Breast epithelium (tissue), 4 donors: ENCODE measurements at regions not wholly inside any gene's neighbourhood (a gene's known extent, or its start where the extent isn't known, plus 50 kb on each side); places are given as distances from the start of the nearest gene placed in this dataset.

ENCODE experiments used
- DNase-seq, 2 donors: peaks; one replicate each; pipeline ENCODE4 v3.0.0-alpha.2; 2019; ENCODE audit warnings: low spot score in 2 of 2
- H3K27ac ChIP-seq, 2 donors: fragments of 200-600 bp; sonication (generic) in 1 of 2; one replicate each; pipeline ENCODE4 v1.5.1; 2016 to 2019; ENCODE audit warnings: mild to moderate bottlenecking in 1 of 2
- H3K27me3 ChIP-seq, 2 donors: fragments of 200-600 bp; sonication (generic) in 1 of 2; one replicate each; pipeline versions ENCODE4 v1.5.1 to v1.6.0; 2017 to 2019; ENCODE audit warnings: control low read depth in 1 of 2, mild to moderate bottlenecking in 1 of 2
- H3K36me3 ChIP-seq: fragments of 200-600 bp; one replicate; pipeline ENCODE4 v1.5.1; 2019
- H3K4me1 ChIP-seq, 2 donors: fragments of 200-600 bp; sonication (generic); one replicate each; pipeline ENCODE4 v1.5.1; 2016 to 2019; ENCODE audit warnings: control low read depth in 1 of 2
- H3K4me3 ChIP-seq, 3 donors: fragments of 200-600 bp; sonication (generic); 1 replicate in 2 of 3; 2 replicates in 1 of 3; pipeline ENCODE4 v1.5.1; 2016 to 2019; ENCODE audit warnings: mild to moderate bottlenecking in 3 of 3, moderate library complexity in 2 of 3
- H3K9me3 ChIP-seq, 2 donors: fragments of 200-600 bp; sonication (generic) in 1 of 2; one replicate each; pipeline ENCODE4 v1.5.1; 2016 to 2019; ENCODE audit warnings: control low read depth in 1 of 2
- CTCF ChIP-seq, 3 donors: fragments of 450-650 bp; IDR thresholded peaks; one replicate each; pipeline ENCODE4 v1.5.1; 2016 to 2017; ENCODE audit warnings: antibody characterized with exemption in 3 of 3, mild to moderate bottlenecking in 3 of 3, moderate library complexity in 3 of 3
- POLR2A ChIP-seq: fragments of 450-650 bp; IDR thresholded peaks from one replicate; pipeline ENCODE4 v1.6.1; 2016; ENCODE audit warnings: antibody characterized with exemption, mild to moderate bottlenecking, moderate library complexity
- POLR2AphosphoS5 ChIP-seq, 3 donors: sonication (generic); formaldehyde crosslinking; IDR thresholded peaks; one replicate each; pipeline ENCODE4 v1.6.1; 2017; ENCODE audit warnings: antibody characterized with exemption in 3 of 3
- intact Hi-C: fragments of 100-400 bp; cut with DNase I; formaldehyde crosslinking; loops from one replicate; pipeline ENCODE4 v1.15.1; 2023; ENCODE audit warnings: low total_unique reads

- Histone ChIP-seq H3K4me3 (peak overlapping the region in 1 of 3 donors; percentile 45), H3K27ac (no peak overlapping the region), H3K4me1 (peaks cover 0 to 6% of the 10 kb centered on the region in 2 donors), H3K27me3 (peaks cover 5 to 93% of the 10 kb centered on the region in 2 donors), H3K9me3 (no peaks in the 10 kb centered on the region), H3K36me3 (no peaks in the 10 kb centered on the region)
- TF ChIP-seq POLR2A (no peak), CTCF (IDR thresholded peaks at IDR 0.05) (no peak), POLR2AphosphoS5 (IDR thresholded peaks at IDR 0.05) (no peak)
- intact Hi-C loops, result no loop called here
- DNase-seq, result no peak
Measured at GRCh38 chr15:89406940-89407607, 72.5 kb upstream of the POLG start.

GRCh38 chr15:89406218-89406939 is 71.8 kb upstream of the POLG start:
- no peak for DNase-seq
- no peak overlapping the region for H3K27ac ChIP-seq
- no peaks in the 10 kb centered on the region for H3K9me3 ChIP-seq
- intact Hi-C loops, result no loop called here
- H3K36me3 ChIP-seq, result no peaks in the 10 kb centered on the region
- peaks cover 5 to 93% of the 10 kb centered on the region in 2 donors for H3K27me3 ChIP-seq
- no peak for TF ChIP-seq POLR2A
- no peak for TF ChIP-seq CTCF (IDR thresholded peaks at IDR 0.05)
- TF ChIP-seq POLR2AphosphoS5 (IDR thresholded peaks at IDR 0.05), result no peak
- H3K4me1 ChIP-seq, result peaks cover 0 to 4% of the 10 kb centered on the region in 2 donors
- H3K4me3 ChIP-seq, result peak overlapping the region in 2 of 3 donors; percentile 2 to 45

- H3K9me3 ChIP-seq, result no peaks in the 10 kb centered on the region
- TF ChIP-seq CTCF (IDR thresholded peaks at IDR 0.05), result no peak
- TF ChIP-seq POLR2AphosphoS5 (IDR thresholded peaks at IDR 0.05), result no peak
- TF ChIP-seq POLR2A, result no peak
- peaks cover 3 to 93% of the 10 kb centered on the region in 2 donors for H3K27me3 ChIP-seq
- intact Hi-C loops, result no loop called here
- H3K4me3 ChIP-seq, result no peak overlapping the region
- no peaks in the 10 kb centered on the region for H3K36me3 ChIP-seq
- no peaks in the 10 kb centered on the region for H3K4me1 ChIP-seq
- DNase-seq, result no peak
- H3K27ac ChIP-seq, result no peak overlapping the region
Measured at GRCh38 chr15:89405494-89405893, 70.9 kb upstream of the POLG start.

GRCh38 chr15:89404023-89404422 is 69.4 kb upstream of the POLG start:
- Histone ChIP-seq H3K36me3 (no peaks in the 10 kb centered on the region), H3K4me3 (no peak overlapping the region), H3K27ac (no peak overlapping the region), H3K27me3 (peaks cover 5 to 93% of the 10 kb centered on the region in 2 donors), H3K4me1 (peaks cover 9 to 12% of the 10 kb centered on the region in 2 donors), H3K9me3 (no peaks in the 10 kb centered on the region)
- intact Hi-C loops, result loop anchor here (5.0 kb wide), 1 partner anchor 647 kb away; no protein-coding TSS in a partner anchor
- no peak for DNase-seq
- TF ChIP-seq CTCF (IDR thresholded peaks at IDR 0.05), result no peak
- TF ChIP-seq POLR2AphosphoS5 (IDR thresholded peaks at IDR 0.05), result no peak
- TF ChIP-seq POLR2A, result no peak

- no peak overlapping the region for H3K4me3 ChIP-seq
- intact Hi-C loops, result loop anchor here (5.0 kb wide), 1 partner anchor 645 kb away; no protein-coding TSS in a partner anchor
- peaks cover 2 to 88% of the 10 kb centered on the region in 2 donors for H3K27me3 ChIP-seq
- no peak overlapping the region for H3K27ac ChIP-seq
- H3K36me3 ChIP-seq, result no peaks in the 10 kb centered on the region
- TF ChIP-seq CTCF (IDR thresholded peaks at IDR 0.05) (no peak), POLR2A (no peak), POLR2AphosphoS5 (IDR thresholded peaks at IDR 0.05) (no peak)
- peaks cover 9 to 12% of the 10 kb centered on the region in 2 donors for H3K4me1 ChIP-seq
- no peaks in the 10 kb centered on the region for H3K9me3 ChIP-seq
- no peak for DNase-seq
Measured at GRCh38 chr15:89402518-89402805, 67.8 kb upstream of the POLG start.
